ENCODE measurements at regions not wholly inside any gene's neighbourhood (a gene's known extent, or its start where the extent isn't known, plus 50 kb on each side); places are given as distances from the start of the nearest gene placed in this dataset.

GRCh38 chr3:82977871-82978270 is 1216.4 kb upstream of the GBE1 start:
- TF ChIP-seq FOXM1 (IDR thresholded peaks at IDR 0.05; ENCODE audit: borderline replicate concordance, low read depth) (no peak), REST (IDR thresholded peaks at IDR 0.05; ENCODE audit: low read depth) (no peak), USF1 (IDR thresholded peaks at IDR 0.05) (no peak), CEBPB (IDR thresholded peaks at IDR 0.05) (no peak), EP300 (IDR thresholded peaks at IDR 0.05; ENCODE audit: borderline replicate concordance) (no peak)

- TF ChIP-seq ZBTB7A (IDR thresholded peaks at IDR 0.05; ENCODE audit: low read depth) (no peak), FOXM1 (IDR thresholded peaks at IDR 0.05; ENCODE audit: borderline replicate concordance, low read depth) (no peak), REST (IDR thresholded peaks at IDR 0.05; ENCODE audit: low read depth) (no peak), CEBPB (IDR thresholded peaks at IDR 0.05) (no peak), TCF12 (IDR thresholded peaks at IDR 0.05; ENCODE audit: low read depth) (no peak), TAF1 (IDR thresholded peaks at IDR 0.05; ENCODE audit: low read depth) (no peak), EP300 (IDR thresholded peaks at IDR 0.05; ENCODE audit: borderline replicate concordance) (no peak), YY1 (IDR thresholded peaks at IDR 0.05; ENCODE audit: low read depth) (no peak), MAX (IDR thresholded peaks at IDR 0.05) (no peak), NFIC (IDR thresholded peaks at IDR 0.05) (no peak), TEAD4 (IDR thresholded peaks at IDR 0.05) (no peak), USF1 (IDR thresholded peaks at IDR 0.05) (no peak), EGR1 (IDR thresholded peaks at IDR 0.05) (no peak), CREB1 (IDR thresholded peaks at IDR 0.05; ENCODE audit: low read depth) (no peak), RAD21 (IDR thresholded peaks at IDR 0.05; ENCODE audit: low read depth) (no peak)
These were observed 1212.3 kb upstream of the GBE1 start for GRCh38 chr3:82973791-82974190.

- TF ChIP-seq FOXM1 (IDR thresholded peaks at IDR 0.05; ENCODE audit: borderline replicate concordance, low read depth) (no peak), REST (IDR thresholded peaks at IDR 0.05; ENCODE audit: low read depth) (no peak), USF1 (IDR thresholded peaks at IDR 0.05) (no peak), NFIC (IDR thresholded peaks at IDR 0.05) (no peak), EP300 (IDR thresholded peaks at IDR 0.05; ENCODE audit: borderline replicate concordance) (no peak), CEBPB (IDR thresholded peaks at IDR 0.05) (no peak), MAX (IDR thresholded peaks at IDR 0.05) (no peak), TEAD4 (IDR thresholded peaks at IDR 0.05) (no peak), TCF12 (IDR thresholded peaks at IDR 0.05; ENCODE audit: low read depth) (no peak), YY1 (IDR thresholded peaks at IDR 0.05; ENCODE audit: low read depth) (no peak), ZBTB7A (IDR thresholded peaks at IDR 0.05; ENCODE audit: low read depth) (no peak), TAF1 (IDR thresholded peaks at IDR 0.05; ENCODE audit: low read depth) (no peak), RAD21 (IDR thresholded peaks at IDR 0.05; ENCODE audit: low read depth) (no peak), CREB1 (IDR thresholded peaks at IDR 0.05; ENCODE audit: low read depth) (no peak), EGR1 (IDR thresholded peaks at IDR 0.05) (no peak)
These were observed 1198.9 kb upstream of the GBE1 start for GRCh38 chr3:82960379-82960778.

- TF ChIP-seq CEBPB (IDR thresholded peaks at IDR 0.05) (no peak), REST (IDR thresholded peaks at IDR 0.05; ENCODE audit: low read depth) (no peak), RAD21 (IDR thresholded peaks at IDR 0.05; ENCODE audit: low read depth) (no peak), TCF12 (IDR thresholded peaks at IDR 0.05; ENCODE audit: low read depth) (no peak), USF1 (IDR thresholded peaks at IDR 0.05) (no peak), CREB1 (IDR thresholded peaks at IDR 0.05; ENCODE audit: low read depth) (no peak), TEAD4 (IDR thresholded peaks at IDR 0.05) (no peak), TAF1 (IDR thresholded peaks at IDR 0.05; ENCODE audit: low read depth) (no peak), MAX (IDR thresholded peaks at IDR 0.05) (no peak), EGR1 (IDR thresholded peaks at IDR 0.05) (no peak), YY1 (IDR thresholded peaks at IDR 0.05; ENCODE audit: low read depth) (no peak), EP300 (IDR thresholded peaks at IDR 0.05; ENCODE audit: borderline replicate concordance) (no peak), NFIC (IDR thresholded peaks at IDR 0.05) (no peak), ZBTB7A (IDR thresholded peaks at IDR 0.05; ENCODE audit: low read depth) (no peak), FOXM1 (IDR thresholded peaks at IDR 0.05; ENCODE audit: borderline replicate concordance, low read depth) (no peak)
These were observed 1196.3 kb upstream of the GBE1 start for GRCh38 chr3:82957696-82958095.
